HepG2 (cell line): ENCODE measurements at regions not wholly inside any gene's neighbourhood (a gene's known extent, or its start where the extent isn't known, plus 50 kb on each side); places are given as distances from the start of the nearest gene placed in this dataset.
A peak's percentile ranks its signal among the peaks of the same experiment; 100 is the strongest.

Source experiments
- ATF7-NPFF ChIP-seq: sonication (generic); formaldehyde crosslinking; IDR thresholded peaks from 2 replicates; pipeline ENCODE4 v1.8.1; 2023; ENCODE audit warnings: mild to moderate bottlenecking, low read depth, missing genetic modification reagents, moderate library complexity
- E2F5 ChIP-seq: sonication (generic); formaldehyde crosslinking; conservative IDR thresholded peaks from 2 replicates; pipeline ENCODE4 v1.4.0; 2020; ENCODE audit warnings: missing genetic modification reagents
- FOXA3 ChIP-seq: IDR thresholded peaks from 2 replicates; pipeline ENCODE4 v1.6.1; 2016; ENCODE audit warnings: missing genetic modification reagents, missing compliant biosample characterization
- GLI4 ChIP-seq: sonication (generic); formaldehyde crosslinking; IDR thresholded peaks from 2 replicates; pipeline ENCODE4 v1.5.1; 2020; ENCODE audit warnings: missing genetic modification reagents, mild to moderate bottlenecking, moderate library complexity, borderline replicate concordance
- HMGXB3 ChIP-seq: sonication (generic); formaldehyde crosslinking; IDR thresholded peaks from 2 replicates; pipeline ENCODE4 v1.4.0; 2020; ENCODE audit warnings: missing genetic modification reagents, borderline replicate concordance
- NFKB2 ChIP-seq: sonication (generic); formaldehyde crosslinking; IDR thresholded peaks from 2 replicates; pipeline ENCODE4 v1.4.0; 2020; ENCODE audit warnings: missing genetic modification reagents, borderline replicate concordance
- NFYC ChIP-seq: IDR thresholded peaks from 2 replicates; pipeline ENCODE4 v1.6.1; 2016; ENCODE audit warnings: missing genetic modification reagents, missing compliant biosample characterization
- NRL ChIP-seq: sonication (generic); formaldehyde crosslinking; IDR thresholded peaks from 2 replicates; pipeline ENCODE4 v1.5.0; 2020; ENCODE audit warnings: missing genetic modification reagents, mild to moderate bottlenecking, moderate library complexity, borderline replicate concordance
- PBX3 ChIP-seq: sonication (generic); formaldehyde crosslinking; IDR thresholded peaks from 2 replicates; pipeline ENCODE4 v1.8.1; 2023; ENCODE audit warnings: missing genetic modification reagents, inconsistent platforms, borderline replicate concordance
- SMARCE1 ChIP-seq: fragments of 450-650 bp; IDR thresholded peaks from 2 replicates; pipeline ENCODE4 v1.6.1; 2017; ENCODE audit warnings: borderline replicate concordance
- THAP8 ChIP-seq: sonication (generic); formaldehyde crosslinking; IDR thresholded peaks from 2 replicates; pipeline ENCODE4 v1.5.1; 2020; ENCODE audit warnings: missing genetic modification reagents, mild to moderate bottlenecking, borderline replicate concordance
- TOPORS ChIP-seq: sonication (generic); formaldehyde crosslinking; IDR thresholded peaks from 2 replicates; pipeline ENCODE4 v1.8.0; 2023; ENCODE audit warnings: mild to moderate bottlenecking, missing genetic modification reagents
- ZBTB4 ChIP-seq: sonication (generic); formaldehyde crosslinking; IDR thresholded peaks from 2 replicates; pipeline ENCODE4 v1.4.0; 2020; ENCODE audit warnings: missing genetic modification reagents, mild to moderate bottlenecking, borderline replicate concordance
- ZNF44 ChIP-seq: sonication (generic); formaldehyde crosslinking; IDR thresholded peaks from 2 replicates; pipeline ENCODE4 v1.5.1; 2020; ENCODE audit warnings: mild to moderate bottlenecking, missing genetic modification reagents
- ZNF543 ChIP-seq: sonication (generic); formaldehyde crosslinking; IDR thresholded peaks from 2 replicates; pipeline ENCODE4 v1.4.0; 2020; ENCODE audit warnings: mild to moderate bottlenecking, missing genetic modification reagents
- ZNF607 ChIP-seq: sonication (generic); formaldehyde crosslinking; IDR thresholded peaks from 2 replicates; pipeline ENCODE4 v1.5.1; 2020; ENCODE audit warnings: missing genetic modification reagents, mild to moderate bottlenecking, borderline replicate concordance
- ZNF660 ChIP-seq: sonication (generic); formaldehyde crosslinking; IDR thresholded peaks from 2 replicates; pipeline ENCODE4 v1.5.1; 2020; ENCODE audit warnings: mild to moderate bottlenecking, low read depth, missing genetic modification reagents, borderline replicate concordance
- ZNF768 ChIP-seq: sonication (generic); formaldehyde crosslinking; IDR thresholded peaks from 2 replicates; pipeline ENCODE4 v1.4.0; 2020; ENCODE audit warnings: missing genetic modification reagents
- ZSCAN12 ChIP-seq: sonication (generic); formaldehyde crosslinking; IDR thresholded peaks from 2 replicates; pipeline ENCODE4 v1.9.0; 2021; ENCODE audit warnings: mild to moderate bottlenecking, missing genetic modification reagents

- TF ChIP-seq ZBTB4 (CRISPR knock-in tag) (no peak), ZNF660 (CRISPR knock-in tag) (no peak), E2F5 (CRISPR knock-in tag) (no peak), FOXA3 (CRISPR knock-in tag) (peak; percentile 76), NFKB2 (no peak), ZNF768 (CRISPR knock-in tag) (no peak), PBX3 (CRISPR knock-in tag) (no peak), ZNF543 (CRISPR knock-in tag) (no peak), ZNF44 (no peak), ZNF607 (no peak), ATF7-NPFF (no peak), SMARCE1 (no peak), ZSCAN12 (CRISPR knock-in tag) (no peak), THAP8 (no peak), HMGXB3 (CRISPR knock-in tag) (no peak), NRL (CRISPR knock-in tag) (peak; percentile 71; the same call in 1 of the 2 replicates), TOPORS (CRISPR knock-in tag) (no peak), NFYC (no peak), GLI4 (CRISPR knock-in tag) (no peak)
These were observed 188.6 kb upstream of the SH3BP4 start (continued) for GRCh38 chr2:234763002-234763873.
